Ishikawa (cell line): ENCODE measurements at regions not wholly inside any gene's neighbourhood (a gene's known extent, or its start where the extent isn't known, plus 50 kb on each side); places are given as distances from the start of the nearest gene placed in this dataset.

Experiments used
- TAF1 ChIP-seq: IDR thresholded peaks from 2 replicates; pipeline ENCODE4 v1.6.1; 2012; ENCODE audit warnings: low read depth, mild to moderate bottlenecking
- TCF12 ChIP-seq: IDR thresholded peaks from 2 replicates; pipeline ENCODE4 v1.6.1; 2012; ENCODE audit warnings: low read depth

DNA sequence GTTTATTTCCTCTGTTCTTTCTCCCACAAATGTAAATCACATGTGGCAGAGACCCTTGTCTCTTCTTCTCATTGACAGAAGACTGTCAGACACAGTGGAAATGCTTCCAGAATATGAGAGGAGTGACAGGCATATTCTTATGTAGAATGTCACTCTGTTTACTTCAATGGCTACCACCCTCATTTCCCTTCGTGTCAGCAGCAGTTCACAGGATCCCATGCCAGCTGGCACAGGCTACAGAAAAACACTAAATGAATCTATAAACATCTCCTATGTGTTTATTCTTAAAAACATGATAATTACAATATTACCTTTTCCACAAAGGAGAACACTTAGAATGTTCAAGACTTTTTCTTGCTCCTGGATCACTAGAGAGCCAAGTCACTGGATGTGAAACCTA, 183.8 kb upstream of the CNTN1 start:
- TF ChIP-seq TAF1 = no peak
- TF ChIP-seq TCF12 = no peak
